ENCODE measurements at regions not wholly inside any gene's neighbourhood (a gene's known extent, or its start where the extent isn't known, plus 50 kb on each side); places are given as distances from the start of the nearest gene placed in this dataset.

DNA sequence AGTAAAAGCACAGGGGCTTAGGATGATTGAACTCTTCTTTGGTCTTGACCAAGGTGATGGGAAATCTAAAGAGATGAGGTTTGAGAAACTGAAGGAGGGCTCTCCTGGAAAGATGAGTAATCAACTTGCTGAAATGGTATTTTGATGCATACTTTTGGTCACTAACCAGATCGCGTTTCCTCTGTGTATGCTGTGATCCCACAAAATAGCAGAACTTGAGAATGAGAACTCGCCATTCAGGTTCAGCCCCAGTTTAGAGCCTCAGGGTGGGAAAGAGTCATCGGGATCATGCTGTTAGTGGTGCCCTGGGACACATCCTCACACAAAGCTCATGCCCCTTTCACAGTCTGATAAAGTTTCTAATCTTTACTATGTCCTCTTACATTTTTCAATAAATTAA lies 488.8 kb downstream of the ETNK1 start:
- TF ChIP-seq, protein P1, sequence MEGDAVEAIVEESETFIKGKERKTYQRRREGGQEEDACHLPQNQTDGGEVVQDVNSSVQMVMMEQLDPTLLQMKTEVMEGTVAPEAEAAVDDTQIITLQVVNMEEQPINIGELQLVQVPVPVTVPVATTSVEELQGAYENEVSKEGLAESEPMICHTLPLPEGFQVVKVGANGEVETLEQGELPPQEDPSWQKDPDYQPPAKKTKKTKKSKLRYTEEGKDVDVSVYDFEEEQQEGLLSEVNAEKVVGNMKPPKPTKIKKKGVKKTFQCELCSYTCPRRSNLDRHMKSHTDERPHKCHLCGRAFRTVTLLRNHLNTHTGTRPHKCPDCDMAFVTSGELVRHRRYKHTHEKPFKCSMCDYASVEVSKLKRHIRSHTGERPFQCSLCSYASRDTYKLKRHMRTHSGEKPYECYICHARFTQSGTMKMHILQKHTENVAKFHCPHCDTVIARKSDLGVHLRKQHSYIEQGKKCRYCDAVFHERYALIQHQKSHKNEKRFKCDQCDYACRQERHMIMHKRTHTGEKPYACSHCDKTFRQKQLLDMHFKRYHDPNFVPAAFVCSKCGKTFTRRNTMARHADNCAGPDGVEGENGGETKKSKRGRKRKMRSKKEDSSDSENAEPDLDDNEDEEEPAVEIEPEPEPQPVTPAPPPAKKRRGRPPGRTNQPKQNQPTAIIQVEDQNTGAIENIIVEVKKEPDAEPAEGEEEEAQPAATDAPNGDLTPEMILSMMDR (IDR thresholded peaks at IDR 0.05) = no peak
- TF ChIP-seq ETV6 (CRISPR knock-in tag; IDR thresholded peaks at IDR 0.05) (no peak), TEAD4 (CRISPR knock-in tag; IDR thresholded peaks at IDR 0.05) (no peak), SMAD4 (CRISPR knock-in tag; IDR thresholded peaks at IDR 0.05) (no peak)
